Type B pancreatic cell (in vitro differentiated cells): ENCODE measurements at regions not wholly inside any gene's neighbourhood (a gene's known extent, or its start where the extent isn't known, plus 50 kb on each side); places are given as distances from the start of the nearest gene placed in this dataset.
A peak's percentile ranks its signal among the peaks of the same experiment; 100 is the strongest.

Experiments
- DNase-seq: peaks from one replicate; pipeline ENCODE4 v3.0.0; 2021; ENCODE audit warnings: mixed read lengths; ENCODE audit not compliant: unreplicated experiment; ENCODE audit errors: extremely low spot score
- H3K27ac Mint-ChIP-seq: 2 replicates; pipeline ENCODE4 v1.8.0; 2021; ENCODE audit warnings: mild to moderate bottlenecking, mixed read lengths
- H3K27me3 Mint-ChIP-seq: 2 replicates; pipeline ENCODE4 v1.8.0; 2021; ENCODE audit warnings: mixed read lengths
- H3K36me3 Mint-ChIP-seq: 2 replicates; pipeline ENCODE4 v1.8.0; 2021; ENCODE audit warnings: mixed read lengths
- H3K4me1 Mint-ChIP-seq: one replicate; pipeline ENCODE4 v1.8.0; 2021; ENCODE audit warnings: mixed read lengths; ENCODE audit not compliant: unreplicated experiment
- H3K4me3 Mint-ChIP-seq: 2 replicates; pipeline ENCODE4 v1.8.0; 2021; ENCODE audit warnings: mild to moderate bottlenecking, mixed read lengths
- H3K9me3 Mint-ChIP-seq: 2 replicates; pipeline ENCODE4 v1.8.0; 2021; ENCODE audit warnings: mixed read lengths
- TF ChIP-seq, protein P1 (sequence below): fragments of 200-600 bp; sonication (generic); conservative IDR thresholded peaks from 2 replicates; pipeline ENCODE4 v1.5.0; 2021; ENCODE audit warnings: antibody characterized with exemption, mild to moderate bottlenecking

DNA sequence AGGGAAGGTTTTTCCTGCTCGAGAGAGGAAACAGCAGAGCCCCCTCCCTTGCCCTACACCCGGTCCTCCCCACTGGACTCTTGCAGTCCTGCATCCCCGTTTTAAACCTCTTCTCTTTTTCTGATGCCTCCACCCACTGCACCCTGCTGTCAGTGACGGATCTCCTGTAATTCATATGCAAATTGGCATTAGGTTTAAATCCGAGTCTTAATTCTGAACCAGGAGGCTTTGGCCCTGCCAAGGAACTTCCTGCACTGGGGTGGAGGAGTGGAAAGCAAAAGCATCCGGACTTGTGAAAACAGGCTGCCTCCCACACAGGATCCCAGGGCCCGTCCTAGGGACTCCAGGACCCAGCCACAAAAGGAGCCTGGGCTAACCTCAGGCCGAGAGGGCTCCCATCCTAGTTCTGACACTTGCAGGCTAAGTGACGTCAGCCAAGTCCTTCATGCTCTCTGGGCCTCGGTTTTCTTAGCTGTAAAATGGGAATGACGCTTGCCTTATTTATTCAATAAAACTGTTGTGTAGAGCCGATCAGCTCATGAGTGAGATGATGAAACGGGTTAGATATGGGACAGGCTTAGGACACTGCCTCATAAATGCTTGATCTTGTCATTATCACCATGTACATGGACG, 613.3 kb downstream of the AJAP1 start:
- DNase-seq, result no peak
- Mint-ChIP-seq H3K36me3 (no peaks in the 10 kb centered on the region), H3K27ac (no peak overlapping the region), H3K4me3 (no peak overlapping the region), H3K9me3 (peaks cover 7% of the 10 kb centered on the region), H3K4me1 (no peaks in the 10 kb centered on the region), H3K27me3 (peaks cover 43% of the 10 kb centered on the region)
- TF ChIP-seq, protein P1, sequence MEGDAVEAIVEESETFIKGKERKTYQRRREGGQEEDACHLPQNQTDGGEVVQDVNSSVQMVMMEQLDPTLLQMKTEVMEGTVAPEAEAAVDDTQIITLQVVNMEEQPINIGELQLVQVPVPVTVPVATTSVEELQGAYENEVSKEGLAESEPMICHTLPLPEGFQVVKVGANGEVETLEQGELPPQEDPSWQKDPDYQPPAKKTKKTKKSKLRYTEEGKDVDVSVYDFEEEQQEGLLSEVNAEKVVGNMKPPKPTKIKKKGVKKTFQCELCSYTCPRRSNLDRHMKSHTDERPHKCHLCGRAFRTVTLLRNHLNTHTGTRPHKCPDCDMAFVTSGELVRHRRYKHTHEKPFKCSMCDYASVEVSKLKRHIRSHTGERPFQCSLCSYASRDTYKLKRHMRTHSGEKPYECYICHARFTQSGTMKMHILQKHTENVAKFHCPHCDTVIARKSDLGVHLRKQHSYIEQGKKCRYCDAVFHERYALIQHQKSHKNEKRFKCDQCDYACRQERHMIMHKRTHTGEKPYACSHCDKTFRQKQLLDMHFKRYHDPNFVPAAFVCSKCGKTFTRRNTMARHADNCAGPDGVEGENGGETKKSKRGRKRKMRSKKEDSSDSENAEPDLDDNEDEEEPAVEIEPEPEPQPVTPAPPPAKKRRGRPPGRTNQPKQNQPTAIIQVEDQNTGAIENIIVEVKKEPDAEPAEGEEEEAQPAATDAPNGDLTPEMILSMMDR, result no peak

DNA sequence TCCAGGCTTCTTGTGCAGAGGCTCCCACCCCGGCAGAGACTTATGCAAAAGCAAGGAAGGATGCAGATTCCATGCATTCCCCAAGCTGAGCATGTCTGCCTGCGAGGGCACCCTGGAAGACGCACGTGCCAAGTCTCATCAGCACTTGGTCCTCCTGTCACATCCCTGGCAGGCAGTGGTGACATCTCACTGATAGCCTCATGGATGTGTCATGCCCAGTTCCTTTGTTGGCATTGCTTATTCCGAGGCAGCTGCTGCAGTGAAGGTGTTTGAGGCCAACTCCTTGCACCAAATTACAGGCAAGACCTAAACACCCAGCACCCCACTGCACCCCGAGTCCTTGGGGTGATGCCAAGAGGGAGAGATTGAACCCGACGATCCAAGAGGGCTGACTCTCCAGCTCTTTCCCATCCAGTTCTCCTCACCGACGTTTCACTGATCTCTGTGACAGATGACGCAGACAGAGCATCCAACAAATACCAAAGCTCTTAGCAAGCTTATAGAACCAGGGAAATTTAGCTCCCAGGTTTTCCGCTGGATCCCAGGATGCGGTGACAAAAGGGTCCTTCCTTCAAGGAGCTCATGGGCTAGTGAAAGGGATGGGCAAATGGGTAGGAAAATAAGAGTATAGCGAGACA, 611.1 kb downstream of the AJAP1 start:
- H3K9me3 Mint-ChIP-seq, result peaks cover 7% of the 10 kb centered on the region
- TF ChIP-seq, protein P1, result no peak
- peaks cover 25% of the 10 kb centered on the region for H3K27me3 Mint-ChIP-seq
- H3K36me3 Mint-ChIP-seq, result no peaks in the 10 kb centered on the region
- H3K4me3 Mint-ChIP-seq, result no peak overlapping the region
- H3K27ac Mint-ChIP-seq, result no peak overlapping the region
- no peak for DNase-seq
- H3K4me1 Mint-ChIP-seq, result no peaks in the 10 kb centered on the region

DNA sequence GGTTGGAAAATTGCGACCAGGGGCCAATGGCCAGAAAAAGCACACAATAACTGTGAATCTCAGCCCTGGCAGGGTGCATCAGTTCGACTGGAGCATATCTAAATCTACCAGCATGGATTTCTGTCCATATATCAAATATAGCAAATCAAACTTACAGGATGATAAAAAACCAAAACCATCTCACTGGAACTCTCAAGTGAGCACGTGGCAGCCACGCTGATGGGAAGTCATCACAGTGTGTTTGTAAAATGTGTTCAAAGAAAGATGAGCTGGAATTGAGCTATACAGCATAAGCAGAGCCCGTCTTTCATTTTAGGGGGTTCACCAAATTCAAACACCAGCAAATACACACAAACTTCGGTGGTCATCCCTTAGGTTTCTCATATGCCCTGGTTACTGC, 610.1 kb downstream of the AJAP1 start:
- Mint-ChIP-seq H3K9me3 (peaks cover 9% of the 10 kb centered on the region), H3K4me3 (no peak overlapping the region), H3K4me1 (no peaks in the 10 kb centered on the region), H3K36me3 (peaks cover 2% of the 10 kb centered on the region), H3K27me3 (peaks cover 21% of the 10 kb centered on the region), H3K27ac (no peak overlapping the region)
- TF ChIP-seq, protein P1, result no peak
- no peak for DNase-seq

DNA sequence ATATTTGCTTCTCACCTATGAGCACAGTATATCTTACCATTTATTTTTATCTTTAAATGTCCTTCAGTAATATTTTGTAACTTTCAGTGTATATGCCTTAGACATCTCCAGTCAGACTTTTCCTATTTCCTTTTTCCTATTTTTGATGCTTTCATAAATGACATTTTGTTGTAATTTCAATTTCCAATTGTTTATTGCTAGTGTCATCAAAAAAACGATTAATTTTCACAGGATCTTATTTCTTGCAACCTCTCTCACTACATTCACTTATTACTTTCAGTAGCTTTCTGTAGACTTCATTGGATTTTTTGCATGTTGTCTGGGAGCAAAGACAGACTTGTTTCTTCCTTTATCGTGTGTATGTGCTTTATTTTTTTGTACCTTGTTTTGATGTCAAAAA, 602.4 kb downstream of the AJAP1 start:
- H3K4me1 Mint-ChIP-seq, result no peaks in the 10 kb centered on the region
- peaks cover 6% of the 10 kb centered on the region for H3K9me3 Mint-ChIP-seq
- TF ChIP-seq, protein P1, result no peak

DNA sequence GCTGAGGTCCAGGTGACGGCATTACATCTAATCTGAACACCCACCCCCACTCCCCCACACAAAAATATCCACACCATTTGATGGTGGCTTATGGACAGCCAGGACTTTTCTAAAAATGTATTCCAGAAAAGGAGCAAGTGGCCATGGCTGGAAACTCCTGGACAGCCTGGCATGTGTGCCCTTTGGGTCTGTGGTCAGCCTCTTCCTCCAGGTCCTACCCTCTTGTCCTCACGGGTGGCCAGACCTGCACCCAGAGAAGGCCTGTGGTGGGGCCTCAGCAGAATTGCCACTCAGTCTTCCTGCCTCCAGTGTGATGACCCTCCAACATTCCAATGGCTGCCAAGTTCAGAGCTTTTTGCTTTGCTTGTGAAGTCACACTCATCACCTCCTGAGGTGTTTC, 600.6 kb downstream of the AJAP1 start:
- DNase-seq, result peak; percentile 24
- Mint-ChIP-seq H3K36me3 (peaks cover 3% of the 10 kb centered on the region), H3K27me3 (peaks cover 8% of the 10 kb centered on the region), H3K4me3 (no peak overlapping the region), H3K27ac (no peak overlapping the region), H3K4me1 (no peaks in the 10 kb centered on the region), H3K9me3 (peaks cover 6% of the 10 kb centered on the region)
- TF ChIP-seq, protein P1, result no peak

More for the DNA sequence above, 602.4 kb downstream of the AJAP1 start:
- peaks cover 3% of the 10 kb centered on the region for H3K36me3 Mint-ChIP-seq
- H3K27ac Mint-ChIP-seq, result no peak overlapping the region
- H3K4me3 Mint-ChIP-seq, result no peak overlapping the region
- peaks cover 8% of the 10 kb centered on the region for H3K27me3 Mint-ChIP-seq
- no peak for DNase-seq
